ENCODE measurements at regions not wholly inside any gene's neighbourhood (a gene's known extent, or its start where the extent isn't known, plus 50 kb on each side); places are given as distances from the start of the nearest gene placed in this dataset.

GRCh38 chr19:46959894-46960556 is 59.6 kb upstream of the NPAS1 start:
- DNase-seq (ENCODE audit: low spot score in 2 of 2) = no peak
- Histone ChIP-seq H3K4me3 (no peak overlapping the region), H3K27me3 (no peaks in the 10 kb centered on the region), H3K36me3 (no peaks in the 10 kb centered on the region), H3K27ac (no peak overlapping the region), H3K9me3 (no peaks in the 10 kb centered on the region), H3K4me1 (peaks cover 0 to 41% (median 14%) of the 10 kb centered on the region in 4 donors)
- TF ChIP-seq POLR2A (IDR thresholded peaks at IDR 0.05) (no peak), CTCF (IDR thresholded peaks at IDR 0.05) (no peak), EP300 (IDR thresholded peaks at IDR 0.05) (no peak)
- WGBS, 2 donors = 94% methylated on average over 5 of the region's 5 CpGs

GRCh38 chr19:46962030-46962570 is 57.5 kb upstream of the NPAS1 start:
- Histone ChIP-seq H3K9me3 (no peaks in the 10 kb centered on the region), H3K36me3 (no peaks in the 10 kb centered on the region), H3K27me3 (no peaks in the 10 kb centered on the region), H3K4me3 (no peak overlapping the region), H3K27ac (peak overlapping the region in 1 of 4 donors; percentile 67), H3K4me1 (peaks cover 0 to 36% (median 9%) of the 10 kb centered on the region in 4 donors)
- WGBS, 2 donors = 62 to 67% methylated on average over 2 of the region's 2 CpGs
- DNase-seq (ENCODE audit: low spot score in 2 of 2) = no peak
- TF ChIP-seq CTCF (IDR thresholded peaks at IDR 0.05) (no peak), EP300 (IDR thresholded peaks at IDR 0.05) (no peak), POLR2A (IDR thresholded peaks at IDR 0.05) (no peak)

- no peak overlapping the region for H3K4me3 ChIP-seq
- DNase-seq (ENCODE audit: low spot score in 2 of 2) = no peak
- peak overlapping the region in 2 of 4 donors; percentile 6 to 67 for H3K27ac ChIP-seq
- 65 to 66% methylated on average over 7 of the region's 7 CpGs for WGBS, 2 donors
- H3K9me3 ChIP-seq = no peaks in the 10 kb centered on the region
- H3K4me1 ChIP-seq = peaks cover 0 to 47% (median 18%) of the 10 kb centered on the region in 4 donors
- no peaks in the 10 kb centered on the region for H3K27me3 ChIP-seq
- no peaks in the 10 kb centered on the region for H3K36me3 ChIP-seq
- TF ChIP-seq EP300 (IDR thresholded peaks at IDR 0.05) (no peak), POLR2A (IDR thresholded peaks at IDR 0.05) (no peak), CTCF (IDR thresholded peaks at IDR 0.05) (no peak)
Observed at GRCh38 chr19:46963093-46963734, 56.4 kb upstream of the NPAS1 start.

GRCh38 chr19:46967578-46968032 is 52.0 kb upstream of the NPAS1 start:
- Histone ChIP-seq H3K4me1 (peaks cover 0 to 53% (median 19%) of the 10 kb centered on the region in 4 donors), H3K9me3 (no peaks in the 10 kb centered on the region), H3K27ac (peak overlapping the region in 2 of 4 donors; percentile 17 to 40), H3K36me3 (no peaks in the 10 kb centered on the region), H3K27me3 (no peaks in the 10 kb centered on the region), H3K4me3 (no peak overlapping the region)
- 39 to 42% methylated on average over 8 of the region's 8 CpGs for WGBS, 2 donors
- TF ChIP-seq EP300 (IDR thresholded peaks at IDR 0.05) = peak in 1 of 2 donors; percentile 44
- no peak for TF ChIP-seq POLR2A (IDR thresholded peaks at IDR 0.05)
- no peak for TF ChIP-seq CTCF (IDR thresholded peaks at IDR 0.05)
- peak in 1 of 2 donors; percentile 60 for DNase-seq (ENCODE audit: low spot score in 2 of 2)
